Neutrophil (primary cell): ENCODE measurements at regions not wholly inside any gene's neighbourhood (a gene's known extent, or its start where the extent isn't known, plus 50 kb on each side); places are given as distances from the start of the nearest gene placed in this dataset.

Experiments used
- H3K27ac ChIP-seq: fragments of 200-600 bp; sonication (generic); 2 replicates; pipeline ENCODE4 v1.5.1; 2016; ENCODE audit warnings: mild to moderate bottlenecking, moderate library complexity
- H3K27me3 ChIP-seq: fragments of 200-600 bp; sonication (generic); 2 replicates; pipeline ENCODE4 v1.6.0; 2016; ENCODE audit warnings: mild to moderate bottlenecking
- H3K36me3 ChIP-seq: fragments of 200-600 bp; sonication (generic); 2 replicates; pipeline ENCODE4 v1.5.1; 2017
- H3K4me1 ChIP-seq, 2 experiments: fragments of 200-600 bp in 1 of 2; sonication (generic) in 1 of 2; 1 replicate in 1 of 2; 2 replicates in 1 of 2; pipeline versions ENCODE4 v1.5.1 to v1.6.1; 2013 to 2016; ENCODE audit warnings: low read depth in 1 of 2, low read length in 1 of 2, mild to moderate bottlenecking in 1 of 2, moderate library complexity in 1 of 2; ENCODE audit not compliant: control insufficient read depth in 1 of 2, insufficient read depth in 1 of 2
- H3K4me3 ChIP-seq, 2 experiments: fragments of 200-600 bp in 1 of 2; sonication (generic) in 1 of 2; 1 replicate in 1 of 2; 2 replicates in 1 of 2; pipeline ENCODE4 v1.5.1; 2013 to 2016; ENCODE audit warnings: low read depth in 1 of 2, low read length in 1 of 2, mild to moderate bottlenecking in 1 of 2, moderate library complexity in 1 of 2
- H3K9me3 ChIP-seq: fragments of 200-600 bp; sonication (generic); 2 replicates; pipeline ENCODE4 v1.5.1; 2016
- CTCF ChIP-seq: fragments of 200-600 bp; sonication (generic); IDR thresholded peaks from 2 replicates; pipeline ENCODE4 v1.5.1; 2016; ENCODE audit warnings: antibody characterized with exemption

GRCh38 chr3:176737480-176738110 is 459.7 kb downstream of the TBL1XR1 start:
- Histone ChIP-seq H3K36me3 (no peaks in the 10 kb centered on the region), H3K9me3 (no peaks in the 10 kb centered on the region), H3K4me3 (no peak overlapping the region), H3K4me1 (no peaks in the 10 kb centered on the region), H3K27ac (no peak overlapping the region), H3K27me3 (no peaks in the 10 kb centered on the region)
- no peak for TF ChIP-seq CTCF

- no peak for TF ChIP-seq CTCF
- Histone ChIP-seq H3K4me3 (no peak overlapping the region), H3K36me3 (no peaks in the 10 kb centered on the region), H3K27ac (no peak overlapping the region), H3K9me3 (no peaks in the 10 kb centered on the region), H3K4me1 (no peaks in the 10 kb centered on the region), H3K27me3 (no peaks in the 10 kb centered on the region)
Measured at GRCh38 chr3:176734146-176734545, 463.1 kb downstream of the TBL1XR1 start.

- no peak for TF ChIP-seq CTCF
- H3K27ac ChIP-seq, result no peak overlapping the region
- no peaks in the 10 kb centered on the region for H3K9me3 ChIP-seq
- H3K27me3 ChIP-seq, result no peaks in the 10 kb centered on the region
- no peaks in the 10 kb centered on the region for H3K36me3 ChIP-seq
- H3K4me3 ChIP-seq, result no peak overlapping the region
- no peaks in the 10 kb centered on the region for H3K4me1 ChIP-seq
Measured at GRCh38 chr3:176724394-176724759, 472.9 kb downstream of the TBL1XR1 start.

GRCh38 chr3:176723758-176724393 is 473.4 kb downstream of the TBL1XR1 start:
- Histone ChIP-seq H3K4me3 (no peak overlapping the region), H3K4me1 (no peaks in the 10 kb centered on the region), H3K27ac (no peak overlapping the region), H3K27me3 (no peaks in the 10 kb centered on the region), H3K9me3 (no peaks in the 10 kb centered on the region), H3K36me3 (no peaks in the 10 kb centered on the region)
- no peak for TF ChIP-seq CTCF

GRCh38 chr3:176714034-176714433 is 483.2 kb downstream of the TBL1XR1 start:
- Histone ChIP-seq H3K27me3 (no peaks in the 10 kb centered on the region), H3K4me1 (no peaks in the 10 kb centered on the region), H3K9me3 (no peaks in the 10 kb centered on the region), H3K27ac (no peak overlapping the region), H3K36me3 (no peaks in the 10 kb centered on the region), H3K4me3 (no peak overlapping the region)
- no peak for TF ChIP-seq CTCF
